K562 (cell line): ENCODE measurements at regions not wholly inside any gene's neighbourhood (a gene's known extent, or its start where the extent isn't known, plus 50 kb on each side); places are given as distances from the start of the nearest gene placed in this dataset.

Experiments used
- ATAC-seq: fragments of 200-7000 bp; cut with Tn5 transposase; 3 replicates; pipeline ENCODE4 v1.9.1; 2020; ENCODE audit warnings: moderate library complexity
- BruUV-seq: library from RNA; stranded (reverse); fragments of 400-500 nt; replicated peaks from 2 replicates; lab custom pipeline; 2021; lab: Mats Ljungman, UMichigan
- CTCF ChIA-PET: fragments of 300-600 bp; formaldehyde crosslinking; extraction: SDS; loops from one replicate; lab custom pipeline; 2021; ENCODE audit warnings: low intra/inter-chr PET ratio; lab: Yijun Ruan, JAX
- POLR2A ChIA-PET: fragments of 300-600, 350-650 bp; sonication (Branson Sonifier 250); formaldehyde crosslinking; extraction: SDS; loops from one replicate; lab custom pipeline; 2021; ENCODE audit warnings: antibody characterized with exemption, inconsistent platforms; lab: Yijun Ruan, JAX
- DNase-seq, 4 experiments: peaks; one replicate each; pipeline versions ENCODE4 v3.0.0 to v3.0.0-alpha.2; 2011 to 2018; ENCODE audit warnings: low spot score in 3 of 4, mixed read lengths in 3 of 4; ENCODE audit errors: extremely low read depth in 1 of 4
- FAIRE-seq: peaks from 2 replicates; lab custom pipeline; 2011; peaks lifted over from hg19 to GRCh38; lab: Jason Lieb, UNC
- H2AFZ ChIP-seq: 2 replicates; pipeline ENCODE4 v1.6.0; 2011; ENCODE audit warnings: low read depth, low read length, control low read depth, inconsistent platforms
- H3K27ac ChIP-seq: fragments of 200-600 bp; 3 replicates; pipeline ENCODE4 v1.8.0; 2011; ENCODE audit warnings: low read depth, mild to moderate bottlenecking, control low read depth, inconsistent platforms, low read length, moderate library complexity, mixed read lengths; ENCODE audit errors: extremely low read depth
- H3K27me3 ChIP-seq, 2 experiments: fragments of 300-600 bp in 1 of 2; 2 replicates in 1 of 2; 3 replicates in 1 of 2; pipeline versions ENCODE4 v1.6.0 to v1.8.0; 2011; ENCODE audit warnings: inconsistent platforms in 2 of 2, low read length in 2 of 2, mild to moderate bottlenecking in 1 of 2, mixed read lengths in 1 of 2, moderate library complexity in 1 of 2; ENCODE audit not compliant: control insufficient read depth in 2 of 2, insufficient read depth in 2 of 2
- H3K36me3 ChIP-seq: fragments of 300-600 bp; 3 replicates; pipeline ENCODE4 v1.8.0; 2011; ENCODE audit warnings: mild to moderate bottlenecking, low read length, inconsistent platforms; ENCODE audit not compliant: control insufficient read depth, insufficient read depth
- H3K4me1 ChIP-seq, 2 experiments: fragments of 200-600 bp in 1 of 2; replicated peaks in 1 of 2; 2 replicates in 1 of 2; 3 replicates in 1 of 2; pipeline versions ENCODE4 v1.5.1 to v1.8.0; 2011; ENCODE audit warnings: inconsistent platforms in 2 of 2, low read length in 2 of 2, mild to moderate bottlenecking in 1 of 2, mixed read lengths in 1 of 2, moderate library complexity in 1 of 2; ENCODE audit not compliant: control insufficient read depth in 2 of 2, insufficient read depth in 2 of 2
- H3K4me2 ChIP-seq: 2 replicates; pipeline ENCODE4 v1.6.1; 2011; ENCODE audit warnings: low read length, control low read depth, inconsistent platforms, mixed read lengths; ENCODE audit not compliant: insufficient read depth
- H3K4me3 ChIP-seq: fragments of 200-600 bp; sonication (generic), shearing (Covaris generic); 2 replicates; pipeline ENCODE4 v1.5.1; 2016; ENCODE audit warnings: control low read depth, inconsistent platforms
- H3K79me2 ChIP-seq: fragments of 200-600 bp; 3 replicates; pipeline ENCODE4 v1.8.0; 2011; ENCODE audit warnings: low read length, inconsistent platforms; ENCODE audit not compliant: control insufficient read depth, insufficient read depth
- H3K9ac ChIP-seq, 2 experiments: 2 replicates each; pipeline versions ENCODE4 v1.6.0 to v1.6.1; 2011; ENCODE audit warnings: low read depth in 2 of 2, low read length in 2 of 2, control low read depth in 1 of 2, inconsistent platforms in 1 of 2, mild to moderate bottlenecking in 1 of 2, mixed read lengths in 1 of 2; ENCODE audit not compliant: insufficient read depth in 1 of 2
- H3K9me1 ChIP-seq: one replicate; pipeline ENCODE4 v1.6.0; 2011; ENCODE audit warnings: inconsistent platforms, mild to moderate bottlenecking, low read length, moderate library complexity; ENCODE audit not compliant: control insufficient read depth, insufficient read depth
- H3K9me3 ChIP-seq: replicated peaks from 2 replicates; pipeline ENCODE4 v1.5.1; 2011; ENCODE audit warnings: low read depth, low read length, inconsistent platforms; ENCODE audit not compliant: control insufficient read depth, insufficient read depth
- H4K20me1 ChIP-seq: replicated peaks from 2 replicates; pipeline ENCODE4 v1.6.1; 2011; ENCODE audit warnings: low read length, inconsistent platforms, mixed read lengths; ENCODE audit not compliant: control insufficient read depth, insufficient read depth
- CHD4 ChIP-seq: fragments of 200-600 bp; sonication (generic); IDR thresholded peaks from 3 replicates; pipeline ENCODE4 v1.6.1; 2012; ENCODE audit warnings: low read depth, mild to moderate bottlenecking, mixed read lengths, low read length, inconsistent platforms; ENCODE audit not compliant: insufficient read depth, insufficient replicate concordance, poor library complexity, severe bottlenecking
- NCOA4 ChIP-seq: fragments of 450-650 bp; IDR thresholded peaks from 2 replicates; pipeline ENCODE4 v1.6.1; 2018; ENCODE audit warnings: mild to moderate bottlenecking; ENCODE audit not compliant: partially characterized antibody
- NFIX ChIP-seq: fragments of 250-450 bp; sonication (Bioruptor Pico); IDR thresholded peaks from 2 replicates; pipeline ENCODE4 v1.4.0; 2020; ENCODE audit warnings: low read depth, mild to moderate bottlenecking, moderate library complexity
- NR2F6 ChIP-seq: fragments of 450-650 bp; formaldehyde crosslinking; IDR thresholded peaks from 2 replicates; pipeline ENCODE4 v1.4.0; 2020; ENCODE audit warnings: mild to moderate bottlenecking
- SLC30A9 ChIP-seq: fragments of 250-450 bp; sonication (Bioruptor Pico); IDR thresholded peaks from 2 replicates; pipeline ENCODE4 v1.8.0; 2022; ENCODE audit warnings: mild to moderate bottlenecking, moderate library complexity
- XRCC5 ChIP-seq: fragments of 200-400 bp; formaldehyde crosslinking; IDR thresholded peaks from 2 replicates; pipeline ENCODE4 v1.6.1; 2017; ENCODE audit warnings: low read depth, mild to moderate bottlenecking, low read length
- YBX1 ChIP-seq: fragments of 450-650 bp; IDR thresholded peaks from 2 replicates; pipeline ENCODE4 v1.7.1; 2016; ENCODE audit warnings: mild to moderate bottlenecking
- ZNF140 ChIP-seq: fragments of 250-450 bp; sonication (Bioruptor Pico); IDR thresholded peaks from 2 replicates; pipeline ENCODE4 v1.8.0; 2021; ENCODE audit warnings: moderate library complexity, mild to moderate bottlenecking, inconsistent platforms
- WGBS: fragments of 100-300 bp; shearing (Covaris generic); methylation state at CpG from one replicate; pipeline ENCODE4 v1.1.6; 2016; ENCODE audit warnings: low coverage, mixed read lengths; ENCODE audit not compliant: insufficient coverage; ENCODE audit errors: missing lambda C conversion rate; 5-methylcytosine and 5-hydroxymethylcytosine counted together
- in situ Hi-C: fragments of 300-500 bp; cut with MboI; formaldehyde crosslinking; loops from 4 replicates; pipeline ENCODE4 v1.15.0; 2018; ENCODE audit warnings: inconsistent platforms, mixed read lengths
- intact Hi-C: fragments of 100-400 bp; cut with micrococcal nuclease; formaldehyde crosslinking; loops from 2 replicates; pipeline ENCODE4 v1.14.2; 2022
- TF ChIP-seq, protein P1 (sequence below): fragments of 250-450 bp; sonication (Bioruptor Pico); IDR thresholded peaks from 2 replicates; pipeline ENCODE4 v1.8.0; 2021; ENCODE audit warnings: mild to moderate bottlenecking, moderate library complexity
- TF ChIP-seq, protein P2 (sequence below): fragments of 450-650 bp; formaldehyde crosslinking; IDR thresholded peaks from 2 replicates; pipeline ENCODE4 v1.4.0; 2022; ENCODE audit warnings: missing genetic modification characterization
- TF ChIP-seq, protein P3 (sequence below): fragments of 450-650 bp; formaldehyde crosslinking; IDR thresholded peaks from 2 replicates; pipeline ENCODE4 v1.4.0; 2022; ENCODE audit warnings: missing genetic modification characterization
- TF ChIP-seq, protein P4 (sequence below), 2 experiments: fragments of 250-450 bp in 1 of 2; fragments of 450-650 bp in 1 of 2; sonication (Bioruptor Pico) in 1 of 2; IDR thresholded peaks; 2 replicates each; pipeline versions ENCODE4 v1.6.1 to v1.8.0; 2016 to 2021; ENCODE audit warnings: mild to moderate bottlenecking in 2 of 2, moderate library complexity in 2 of 2, missing compliant biosample characterization in 1 of 2, missing genetic modification characterization in 1 of 2
- TF ChIP-seq, protein P5 (sequence below): fragments of 250-450 bp; sonication (Bioruptor Pico); IDR thresholded peaks from 2 replicates; pipeline ENCODE4 v1.9.0; 2021; ENCODE audit warnings: mild to moderate bottlenecking, inconsistent platforms

DNA sequence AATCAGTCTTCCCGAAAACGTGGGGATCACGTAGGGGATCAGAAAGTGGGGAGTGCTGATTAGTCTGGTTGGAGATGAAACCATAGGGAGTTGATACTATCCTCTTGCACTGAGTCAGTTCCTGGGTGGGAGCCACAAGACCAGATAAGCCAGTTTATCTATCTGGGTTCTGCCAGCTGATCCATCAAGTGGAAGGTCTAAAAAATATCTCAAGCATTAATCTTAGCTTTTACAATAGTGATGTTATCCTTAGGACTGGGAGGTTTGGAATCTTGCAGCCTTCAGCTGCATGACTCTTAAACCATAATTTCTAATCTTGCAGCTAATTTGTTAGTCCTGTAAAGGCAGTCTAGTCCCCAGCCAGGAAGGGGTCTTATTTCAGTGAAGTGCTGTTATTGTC, 2474.2 kb downstream of the PCDH9 start:
- intact Hi-C loops = no loop called here
- H3K4me2 ChIP-seq = no peak overlapping the region
- no peaks in the 10 kb centered on the region for H3K9me1 ChIP-seq
- no peak overlapping the region for H3K27ac ChIP-seq
- no peaks in the 10 kb centered on the region for H3K79me2 ChIP-seq
- H3K9me3 ChIP-seq = no peaks in the 10 kb centered on the region
- no peaks in the 10 kb centered on the region for H3K27me3 ChIP-seq
- no peak overlapping the region for H2AFZ ChIP-seq
- DNase-seq (no peak), FAIRE-seq (no peak), ATAC-seq (no peak)
- H3K4me1 ChIP-seq = no peaks in the 10 kb centered on the region
- H3K9ac ChIP-seq = no peak overlapping the region
- in situ Hi-C loops = no loop called here
- H3K4me3 ChIP-seq = no peak overlapping the region
- no TSS peak for BruUV-seq
- no peaks in the 10 kb centered on the region for H4K20me1 ChIP-seq
- POLR2A ChIA-PET = no interaction called here
- CTCF ChIA-PET = no interaction called here
- 0% methylated on average over 3 of the region's 3 CpGs for WGBS
- H3K36me3 ChIP-seq = no peaks in the 10 kb centered on the region
- TF ChIP-seq, protein P1, sequence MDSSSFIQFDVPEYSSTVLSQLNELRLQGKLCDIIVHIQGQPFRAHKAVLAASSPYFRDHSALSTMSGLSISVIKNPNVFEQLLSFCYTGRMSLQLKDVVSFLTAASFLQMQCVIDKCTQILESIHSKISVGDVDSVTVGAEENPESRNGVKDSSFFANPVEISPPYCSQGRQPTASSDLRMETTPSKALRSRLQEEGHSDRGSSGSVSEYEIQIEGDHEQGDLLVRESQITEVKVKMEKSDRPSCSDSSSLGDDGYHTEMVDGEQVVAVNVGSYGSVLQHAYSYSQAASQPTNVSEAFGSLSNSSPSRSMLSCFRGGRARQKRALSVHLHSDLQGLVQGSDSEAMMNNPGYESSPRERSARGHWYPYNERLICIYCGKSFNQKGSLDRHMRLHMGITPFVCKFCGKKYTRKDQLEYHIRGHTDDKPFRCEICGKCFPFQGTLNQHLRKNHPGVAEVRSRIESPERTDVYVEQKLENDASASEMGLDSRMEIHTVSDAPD (CRISPR knock-in tag) = no peak
- TF ChIP-seq, protein P2, sequence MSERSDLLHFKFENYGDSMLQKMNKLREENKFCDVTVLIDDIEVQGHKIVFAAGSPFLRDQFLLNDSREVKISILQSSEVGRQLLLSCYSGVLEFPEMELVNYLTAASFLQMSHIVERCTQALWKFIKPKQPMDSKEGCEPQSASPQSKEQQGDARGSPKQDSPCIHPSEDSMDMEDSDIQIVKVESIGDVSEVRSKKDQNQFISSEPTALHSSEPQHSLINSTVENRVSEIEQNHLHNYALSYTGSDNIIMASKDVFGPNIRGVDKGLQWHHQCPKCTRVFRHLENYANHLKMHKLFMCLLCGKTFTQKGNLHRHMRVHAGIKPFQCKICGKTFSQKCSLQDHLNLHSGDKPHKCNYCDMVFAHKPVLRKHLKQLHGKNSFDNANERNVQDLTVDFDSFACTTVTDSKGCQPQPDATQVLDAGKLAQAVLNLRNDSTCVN = no peak
- TF ChIP-seq NR2F6 (CRISPR knock-in tag) (no peak), NCOA4 (no peak), ZNF140 (CRISPR knock-in tag) (no peak), XRCC5 (no peak), NFIX (CRISPR knock-in tag) (no peak), CHD4 (no peak), YBX1 (no peak), SLC30A9 (no peak)
- TF ChIP-seq, protein P3, sequence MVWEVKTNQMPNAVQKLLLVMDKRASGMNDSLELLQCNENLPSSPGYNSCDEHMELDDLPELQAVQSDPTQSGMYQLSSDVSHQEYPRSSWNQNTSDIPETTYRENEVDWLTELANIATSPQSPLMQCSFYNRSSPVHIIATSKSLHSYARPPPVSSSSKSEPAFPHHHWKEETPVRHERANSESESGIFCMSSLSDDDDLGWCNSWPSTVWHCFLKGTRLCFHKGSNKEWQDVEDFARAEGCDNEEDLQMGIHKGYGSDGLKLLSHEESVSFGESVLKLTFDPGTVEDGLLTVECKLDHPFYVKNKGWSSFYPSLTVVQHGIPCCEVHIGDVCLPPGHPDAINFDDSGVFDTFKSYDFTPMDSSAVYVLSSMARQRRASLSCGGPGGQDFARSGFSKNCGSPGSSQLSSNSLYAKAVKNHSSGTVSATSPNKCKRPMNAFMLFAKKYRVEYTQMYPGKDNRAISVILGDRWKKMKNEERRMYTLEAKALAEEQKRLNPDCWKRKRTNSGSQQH (CRISPR knock-in tag) = no peak
- TF ChIP-seq, protein P4, sequence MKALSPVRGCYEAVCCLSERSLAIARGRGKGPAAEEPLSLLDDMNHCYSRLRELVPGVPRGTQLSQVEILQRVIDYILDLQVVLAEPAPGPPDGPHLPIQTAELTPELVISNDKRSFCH (CRISPR knock-in tag; IDR thresholded peaks at IDR 0.05) = no peak
- TF ChIP-seq, protein P4 (tag; IDR thresholded peaks at IDR 0.05) = no peak
- TF ChIP-seq, protein P5, sequence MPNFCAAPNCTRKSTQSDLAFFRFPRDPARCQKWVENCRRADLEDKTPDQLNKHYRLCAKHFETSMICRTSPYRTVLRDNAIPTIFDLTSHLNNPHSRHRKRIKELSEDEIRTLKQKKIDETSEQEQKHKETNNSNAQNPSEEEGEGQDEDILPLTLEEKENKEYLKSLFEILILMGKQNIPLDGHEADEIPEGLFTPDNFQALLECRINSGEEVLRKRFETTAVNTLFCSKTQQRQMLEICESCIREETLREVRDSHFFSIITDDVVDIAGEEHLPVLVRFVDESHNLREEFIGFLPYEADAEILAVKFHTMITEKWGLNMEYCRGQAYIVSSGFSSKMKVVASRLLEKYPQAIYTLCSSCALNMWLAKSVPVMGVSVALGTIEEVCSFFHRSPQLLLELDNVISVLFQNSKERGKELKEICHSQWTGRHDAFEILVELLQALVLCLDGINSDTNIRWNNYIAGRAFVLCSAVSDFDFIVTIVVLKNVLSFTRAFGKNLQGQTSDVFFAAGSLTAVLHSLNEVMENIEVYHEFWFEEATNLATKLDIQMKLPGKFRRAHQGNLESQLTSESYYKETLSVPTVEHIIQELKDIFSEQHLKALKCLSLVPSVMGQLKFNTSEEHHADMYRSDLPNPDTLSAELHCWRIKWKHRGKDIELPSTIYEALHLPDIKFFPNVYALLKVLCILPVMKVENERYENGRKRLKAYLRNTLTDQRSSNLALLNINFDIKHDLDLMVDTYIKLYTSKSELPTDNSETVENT = no peak
